CD4-positive, CD25-positive, alpha-beta regulatory T cell (primary cell): ENCODE measurements at regions not wholly inside any gene's neighbourhood (a gene's known extent, or its start where the extent isn't known, plus 50 kb on each side); places are given as distances from the start of the nearest gene placed in this dataset.

Source experiments
- ATAC-seq, 2 donors: fragments of 150-1000 bp; cut with Tn5 transposase; one replicate each; pipeline ENCODE4 v1.10.0; 2021; ENCODE audit warnings: low read depth in 2 of 2, moderate number of reproducible peaks in 2 of 2, moderate library complexity in 1 of 2
- DNase-seq, 3 donors: peaks; one replicate each; pipeline versions ENCODE4 v3.0.0 to v3.0.0-alpha.2; 2012 to 2022; ENCODE audit warnings: mixed read lengths in 1 of 3
- H3K27ac ChIP-seq: one replicate; pipeline ENCODE4 v1.7.0; 2013; ENCODE audit warnings: mild to moderate bottlenecking, low read length; ENCODE audit not compliant: insufficient read depth, poor library complexity, severe bottlenecking
- H3K27me3 ChIP-seq: one replicate; pipeline ENCODE4 v1.7.0; 2013; ENCODE audit warnings: low read length; ENCODE audit not compliant: control insufficient read depth, insufficient read depth
- H3K36me3 ChIP-seq: one replicate; pipeline ENCODE4 v1.7.0; 2013; ENCODE audit warnings: mild to moderate bottlenecking, low read length, moderate library complexity; ENCODE audit not compliant: control insufficient read depth, insufficient read depth
- H3K4me1 ChIP-seq: 2 replicates; pipeline ENCODE4 v1.7.0; 2013; ENCODE audit warnings: mild to moderate bottlenecking, low read length; ENCODE audit not compliant: insufficient read depth, control insufficient read depth, poor library complexity, severe bottlenecking
- H3K4me3 ChIP-seq: one replicate; pipeline ENCODE4 v1.7.0; 2013; ENCODE audit warnings: low read depth, mild to moderate bottlenecking, low read length, moderate library complexity
- H3K9me3 ChIP-seq, 2 experiments: 1 replicate in 1 of 2; 2 replicates in 1 of 2; pipeline ENCODE4 v1.7.0; 2013; ENCODE audit warnings: low read length in 2 of 2, mild to moderate bottlenecking in 1 of 2, moderate library complexity in 1 of 2; ENCODE audit not compliant: control insufficient read depth in 2 of 2
- H3K27ac Mint-ChIP-seq, 3 donors: one replicate each; pipeline ENCODE4 v1.8.0; 2020 to 2022; ENCODE audit warnings: mild to moderate bottlenecking in 3 of 3, mixed read lengths in 3 of 3, moderate library complexity in 2 of 3
- H3K27me3 Mint-ChIP-seq: one replicate; pipeline ENCODE4 v1.8.0; 2022; ENCODE audit warnings: mild to moderate bottlenecking, mixed read lengths
- H3K36me3 Mint-ChIP-seq: one replicate; pipeline ENCODE4 v1.8.0; 2020; ENCODE audit warnings: mixed read lengths
- H3K4me1 Mint-ChIP-seq, 4 donors: one replicate each; pipeline ENCODE4 v1.8.0; 2020 to 2022; ENCODE audit warnings: mixed read lengths in 4 of 4, mild to moderate bottlenecking in 1 of 4
- H3K4me3 Mint-ChIP-seq, 4 donors: one replicate each; pipeline ENCODE4 v1.8.0; 2020 to 2022; ENCODE audit warnings: mild to moderate bottlenecking in 4 of 4, mixed read lengths in 4 of 4, moderate library complexity in 3 of 4
- H3K9me3 Mint-ChIP-seq, 7 donors: one replicate each; pipeline ENCODE4 v1.8.0; 2020 to 2022; ENCODE audit warnings: mixed read lengths in 7 of 7, mild to moderate bottlenecking in 3 of 7, moderate library complexity in 2 of 7

DNA sequence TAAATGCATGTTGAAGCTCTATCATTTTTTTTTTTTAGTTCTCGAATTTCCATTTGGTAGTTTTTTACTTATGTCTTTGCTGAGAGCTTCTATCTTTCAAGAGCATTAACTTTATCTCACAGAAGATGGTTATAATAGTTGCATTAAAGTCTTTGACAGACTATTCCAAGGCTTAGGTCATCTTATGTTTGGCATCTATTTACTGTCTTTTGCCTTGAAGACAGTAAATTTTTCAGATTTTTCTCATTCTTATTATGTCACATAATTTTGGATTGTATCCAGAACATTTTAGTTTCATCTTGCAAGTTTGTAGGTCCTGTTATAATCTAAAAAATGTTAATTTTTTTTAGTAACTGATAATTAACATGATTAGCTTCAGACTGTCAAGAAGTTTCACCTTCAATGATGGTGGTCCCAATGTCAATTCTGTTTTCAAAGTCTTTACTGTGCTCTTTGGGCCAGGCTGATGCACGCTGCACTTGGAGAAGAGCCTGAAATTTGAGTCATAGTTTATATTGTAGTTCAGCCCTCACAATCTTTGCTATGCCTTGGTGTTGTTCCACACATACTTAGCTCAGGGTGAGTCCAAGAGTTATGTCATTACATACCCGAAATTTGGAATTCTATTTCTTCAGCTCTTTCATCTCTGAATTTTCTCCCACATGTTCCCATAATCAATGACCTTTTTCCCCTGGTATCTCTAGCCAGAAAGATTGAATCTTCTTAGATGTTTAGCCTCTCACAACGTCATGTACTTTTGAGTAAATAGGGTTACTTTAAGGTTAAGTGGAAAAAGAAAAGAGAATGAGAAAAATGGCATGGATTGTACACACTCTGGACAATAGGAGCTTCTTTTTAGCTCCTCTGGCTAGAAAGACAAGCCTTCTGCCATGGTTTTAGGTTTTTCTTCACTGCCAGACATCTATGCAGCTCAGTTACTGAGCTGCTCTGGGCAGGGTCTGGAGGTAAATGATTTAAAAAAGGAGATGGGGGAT lies 110.3 kb upstream of the BTBD3 start:
- H3K4me3 ChIP-seq, result no peak overlapping the region
- Mint-ChIP-seq H3K4me1 (no peaks in the 10 kb centered on the region), H3K27me3 (no peaks in the 10 kb centered on the region), H3K27ac (no peak overlapping the region), H3K4me3 (no peak overlapping the region), H3K36me3 (no peaks in the 10 kb centered on the region), H3K9me3 (peaks cover 2 to 18% (median 6%) of the 10 kb centered on the region in 7 donors)
- no peak overlapping the region for H3K27ac ChIP-seq
- no peaks in the 10 kb centered on the region for H3K27me3 ChIP-seq
- no peak for ATAC-seq
- no peak for DNase-seq
- H3K36me3 ChIP-seq, result no peaks in the 10 kb centered on the region
- no peaks in the 10 kb centered on the region for H3K4me1 ChIP-seq
- H3K9me3 ChIP-seq, result no peaks in the 10 kb centered on the region

DNA sequence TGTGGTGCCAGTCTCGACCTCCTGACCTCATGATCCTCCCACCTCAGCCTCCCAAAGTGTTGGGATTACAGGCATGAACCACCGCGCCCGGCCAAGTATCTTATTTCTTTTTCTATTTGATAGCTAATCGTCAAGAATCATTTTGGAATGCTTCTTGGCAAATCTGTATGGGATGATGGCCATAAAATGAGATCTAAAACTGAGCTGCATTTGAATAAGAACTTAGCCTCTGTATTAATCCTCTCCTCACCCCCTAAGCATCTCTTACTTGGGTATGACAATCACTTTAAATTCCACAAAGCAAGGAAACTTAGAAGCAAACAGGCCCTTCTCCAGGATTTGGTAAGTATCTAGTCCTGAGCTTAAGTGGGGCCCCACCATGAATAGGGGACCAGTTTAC lies 108.9 kb upstream of the BTBD3 start:
- H3K4me3 ChIP-seq, result no peak overlapping the region
- no peaks in the 10 kb centered on the region for H3K4me1 Mint-ChIP-seq
- ATAC-seq (no peak), DNase-seq (no peak)
- H3K27ac Mint-ChIP-seq, result no peak overlapping the region
- no peaks in the 10 kb centered on the region for H3K36me3 ChIP-seq
- H3K4me3 Mint-ChIP-seq, result no peak overlapping the region
- H3K27ac ChIP-seq, result no peak overlapping the region
- H3K9me3 Mint-ChIP-seq, result peaks cover 4 to 16% (median 6%) of the 10 kb centered on the region in 7 donors
- H3K4me1 ChIP-seq, result no peaks in the 10 kb centered on the region
- no peaks in the 10 kb centered on the region for H3K27me3 ChIP-seq
- no peaks in the 10 kb centered on the region for H3K36me3 Mint-ChIP-seq
- H3K27me3 Mint-ChIP-seq, result no peaks in the 10 kb centered on the region
- no peaks in the 10 kb centered on the region for H3K9me3 ChIP-seq

DNA sequence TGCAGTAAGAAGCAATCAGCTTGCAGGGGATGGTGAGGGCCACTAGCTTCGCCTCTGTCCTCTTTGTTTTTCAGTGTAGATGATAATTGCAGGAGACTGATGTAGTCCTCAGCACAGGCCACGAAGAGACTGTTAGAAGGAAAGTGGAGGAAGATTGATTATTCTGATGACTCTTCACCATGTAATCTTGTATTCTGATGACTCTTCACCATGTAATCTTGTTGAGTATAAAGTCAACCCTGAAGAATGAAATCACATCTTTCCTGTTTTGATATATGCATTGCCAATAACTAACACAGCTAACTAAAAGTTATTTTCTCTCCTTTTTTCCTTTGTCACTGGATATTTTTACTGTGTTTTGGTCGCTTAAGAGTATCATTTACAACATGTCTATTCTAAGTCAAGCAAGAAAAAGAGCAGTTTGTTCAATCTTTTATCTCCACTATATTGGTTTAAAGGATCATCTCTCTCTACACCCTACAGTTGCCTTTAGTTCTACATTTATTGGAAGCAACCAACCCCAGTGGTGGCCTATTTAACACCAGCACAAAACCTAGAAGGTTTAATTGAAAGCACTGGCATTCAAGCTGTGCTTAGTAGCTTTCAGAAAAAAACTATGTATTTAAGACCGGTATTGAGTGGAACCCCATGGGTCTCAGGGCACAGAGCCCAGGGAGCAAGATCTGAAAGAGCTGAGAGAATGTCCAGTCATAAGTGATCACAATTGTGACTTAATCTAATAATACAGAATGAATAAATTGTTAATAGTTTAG lies 107.2 kb upstream of the BTBD3 start:
- Histone ChIP-seq H3K27me3 (no peaks in the 10 kb centered on the region), H3K36me3 (no peaks in the 10 kb centered on the region), H3K4me1 (no peaks in the 10 kb centered on the region), H3K27ac (no peak overlapping the region), H3K4me3 (no peak overlapping the region), H3K9me3 (no peaks in the 10 kb centered on the region)
- H3K4me3 Mint-ChIP-seq, result no peak overlapping the region
- ATAC-seq, result no peak
- no peaks in the 10 kb centered on the region for H3K27me3 Mint-ChIP-seq
- H3K9me3 Mint-ChIP-seq, result peaks cover 5 to 14% (median 8%) of the 10 kb centered on the region in 7 donors
- DNase-seq, result no peak
- no peaks in the 10 kb centered on the region for H3K4me1 Mint-ChIP-seq
- no peak overlapping the region for H3K27ac Mint-ChIP-seq
- no peaks in the 10 kb centered on the region for H3K36me3 Mint-ChIP-seq

DNA sequence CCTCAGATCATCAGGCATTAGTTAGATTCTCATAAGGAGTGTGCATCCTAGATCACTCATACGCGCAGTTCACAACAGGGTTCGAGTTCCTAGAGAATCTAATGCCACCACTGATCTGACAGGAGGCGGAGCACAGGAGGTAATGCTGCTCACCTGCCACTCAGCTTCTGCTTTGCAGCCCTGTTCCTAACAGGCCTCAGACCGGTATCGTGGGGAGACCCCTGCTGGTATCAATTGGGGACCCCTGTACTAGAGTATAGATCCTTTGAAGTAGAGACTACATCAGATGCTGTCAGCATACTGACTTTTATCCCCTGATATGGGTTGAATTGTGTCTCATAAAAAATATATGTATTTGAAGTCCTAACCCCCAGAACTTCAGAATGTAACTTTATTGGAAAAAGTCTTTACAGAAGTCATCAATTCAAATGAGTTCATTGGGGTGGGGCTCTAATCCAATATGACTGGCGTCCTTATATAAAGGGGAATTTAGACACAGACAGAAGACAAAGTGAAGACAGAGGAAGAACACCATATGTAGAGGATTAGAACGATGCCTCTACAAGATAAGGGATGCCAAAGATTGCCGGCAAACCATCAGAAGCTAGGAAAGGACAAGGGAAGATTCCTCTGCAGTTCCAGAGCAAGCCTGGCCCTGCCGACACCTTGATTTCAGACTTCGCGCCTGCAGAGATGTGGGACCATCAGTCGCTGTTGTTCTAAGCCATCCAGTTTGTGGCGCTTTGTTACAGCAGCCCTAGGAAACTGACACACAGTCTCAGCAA lies 104.4 kb upstream of the BTBD3 start:
- H3K4me1 Mint-ChIP-seq, result no peaks in the 10 kb centered on the region
- H3K27me3 Mint-ChIP-seq, result no peaks in the 10 kb centered on the region

DNA sequence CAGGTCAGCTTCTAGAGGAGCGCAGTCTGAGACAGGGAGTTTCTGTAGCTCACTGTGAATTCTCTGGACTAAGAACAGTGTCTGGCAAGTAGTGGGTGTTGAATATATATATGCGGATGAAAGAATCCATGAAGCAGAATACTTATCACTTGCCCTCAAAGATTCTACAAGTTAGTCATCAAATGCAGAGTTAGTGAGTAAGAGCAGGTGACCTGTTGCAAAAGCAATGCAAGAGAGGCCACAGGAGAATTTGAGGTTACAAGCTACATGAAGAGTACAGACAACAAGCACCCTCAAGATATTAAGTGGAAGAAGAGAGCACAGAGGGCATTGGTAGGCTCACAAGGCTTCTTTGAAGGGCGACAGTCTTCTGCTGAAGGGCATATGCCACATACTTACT lies 103.4 kb upstream of the BTBD3 start:
- H3K27me3 ChIP-seq, result no peaks in the 10 kb centered on the region
- Mint-ChIP-seq H3K27ac (peak overlapping the region in 1 of 3 donors; percentile 69), H3K27me3 (no peaks in the 10 kb centered on the region), H3K4me3 (no peak overlapping the region), H3K9me3 (peaks cover 2 to 22% (median 8%) of the 10 kb centered on the region in 7 donors), H3K4me1 (no peaks in the 10 kb centered on the region), H3K36me3 (no peaks in the 10 kb centered on the region)
- no peak overlapping the region for H3K27ac ChIP-seq
- no peak for ATAC-seq
- H3K4me1 ChIP-seq, result no peaks in the 10 kb centered on the region
- no peak for DNase-seq
- no peaks in the 10 kb centered on the region for H3K9me3 ChIP-seq
- H3K4me3 ChIP-seq, result no peak overlapping the region
- H3K36me3 ChIP-seq, result no peaks in the 10 kb centered on the region

More for the DNA sequence above, 104.4 kb upstream of the BTBD3 start:
- Histone ChIP-seq H3K36me3 (no peaks in the 10 kb centered on the region), H3K27me3 (no peaks in the 10 kb centered on the region), H3K4me3 (no peak overlapping the region), H3K9me3 (no peaks in the 10 kb centered on the region), H3K4me1 (no peaks in the 10 kb centered on the region), H3K27ac (no peak overlapping the region)
- no peak for ATAC-seq
- no peak for DNase-seq
- Mint-ChIP-seq H3K27ac (no peak overlapping the region), H3K4me3 (no peak overlapping the region), H3K36me3 (no peaks in the 10 kb centered on the region), H3K9me3 (peaks cover 3 to 18% (median 6%) of the 10 kb centered on the region in 7 donors)

DNA sequence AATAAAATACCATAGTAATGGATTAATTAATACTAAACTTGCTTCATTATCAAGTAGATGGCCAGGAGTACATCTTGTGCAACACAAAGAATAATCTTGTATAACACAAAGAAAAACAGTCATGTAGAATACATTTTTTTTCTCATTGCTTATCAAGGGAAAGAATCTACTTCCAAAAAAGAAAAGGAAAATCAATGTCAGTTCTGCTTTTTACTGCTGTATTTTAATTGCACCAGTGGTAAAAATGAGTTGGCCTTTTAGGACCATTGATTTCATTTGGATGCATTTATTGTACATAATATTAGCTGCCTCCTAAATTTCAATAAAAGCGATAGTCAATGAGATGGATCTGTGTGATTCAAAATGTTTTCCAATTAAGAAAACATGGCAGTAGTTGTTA lies 96.9 kb upstream of the BTBD3 start:
- peaks cover 0 to 7% (median 4%) of the 10 kb centered on the region in 7 donors for H3K9me3 Mint-ChIP-seq

DNA sequence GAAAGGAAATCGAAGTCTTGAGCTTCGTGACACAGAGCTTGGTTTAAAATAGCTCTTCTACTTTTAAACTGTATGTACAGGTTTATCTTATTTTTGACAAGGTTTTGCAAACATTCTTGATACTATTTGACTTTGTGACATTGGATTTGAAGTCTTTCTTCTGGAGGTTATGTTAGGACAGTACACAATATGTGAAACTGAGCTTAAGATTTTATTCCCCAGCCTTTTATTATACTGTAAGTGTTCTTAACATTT lies 95.2 kb upstream of the BTBD3 start:
- Mint-ChIP-seq H3K27ac (no peak overlapping the region), H3K27me3 (no peaks in the 10 kb centered on the region), H3K4me3 (no peak overlapping the region), H3K4me1 (no peaks in the 10 kb centered on the region), H3K9me3 (peaks cover 0 to 8% (median 5%) of the 10 kb centered on the region in 7 donors), H3K36me3 (no peaks in the 10 kb centered on the region)
- Histone ChIP-seq H3K4me1 (no peaks in the 10 kb centered on the region), H3K36me3 (no peaks in the 10 kb centered on the region), H3K27me3 (no peaks in the 10 kb centered on the region), H3K27ac (no peak overlapping the region), H3K4me3 (no peak overlapping the region), H3K9me3 (peaks cover 1 to 7% of the 10 kb centered on the region in 2 experiments)
- no peak for DNase-seq
- no peak for ATAC-seq

More for the DNA sequence above, 96.9 kb upstream of the BTBD3 start:
- DNase-seq (no peak), ATAC-seq (no peak)
- Mint-ChIP-seq H3K4me3 (no peak overlapping the region), H3K27ac (no peak overlapping the region), H3K27me3 (no peaks in the 10 kb centered on the region), H3K4me1 (no peaks in the 10 kb centered on the region), H3K36me3 (no peaks in the 10 kb centered on the region)
- Histone ChIP-seq H3K27ac (no peak overlapping the region), H3K36me3 (no peaks in the 10 kb centered on the region), H3K4me3 (no peak overlapping the region), H3K4me1 (no peaks in the 10 kb centered on the region), H3K27me3 (no peaks in the 10 kb centered on the region), H3K9me3 (peaks cover 1 to 4% of the 10 kb centered on the region in 2 experiments)
